ENCODE measurements at regions not wholly inside any gene's neighbourhood (a gene's known extent, or its start where the extent isn't known, plus 50 kb on each side); places are given as distances from the start of the nearest gene placed in this dataset.
"Not testable (repeated sequence)": the region's sequence is repeated elsewhere in the genome, so short reads cannot be mapped to it uniquely, and the experiment has no call there.

DNA sequence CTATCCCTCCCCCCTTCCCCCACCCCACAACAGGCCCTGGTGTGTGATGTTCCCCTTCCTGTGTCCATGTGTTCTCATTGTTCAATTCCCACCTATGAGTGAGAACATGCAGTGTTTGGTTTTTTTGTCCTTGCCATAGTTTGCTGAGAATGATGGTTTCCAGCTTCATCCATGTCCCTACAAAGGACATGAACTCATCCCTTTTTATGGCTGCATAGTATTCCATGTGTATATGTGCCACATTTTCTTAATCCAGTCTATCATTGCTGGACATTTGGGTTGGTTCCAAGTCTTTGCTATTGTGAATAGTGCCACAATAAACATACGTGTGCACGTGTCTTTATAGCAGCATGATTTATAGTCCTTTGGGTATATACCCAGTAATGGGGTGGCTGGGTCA is 52.3 kb upstream of the MAN1A2 start:
- in situ Hi-C loops (cut with HindIII; ENCODE audit: low pct_unique_long_range_greater_than_20kb, low sequenced_read_pairs); DNase-seq (ENCODE audit: low read depth in 1 of 2, low spot score in 1 of 2): not testable (repeated sequence)

DNA sequence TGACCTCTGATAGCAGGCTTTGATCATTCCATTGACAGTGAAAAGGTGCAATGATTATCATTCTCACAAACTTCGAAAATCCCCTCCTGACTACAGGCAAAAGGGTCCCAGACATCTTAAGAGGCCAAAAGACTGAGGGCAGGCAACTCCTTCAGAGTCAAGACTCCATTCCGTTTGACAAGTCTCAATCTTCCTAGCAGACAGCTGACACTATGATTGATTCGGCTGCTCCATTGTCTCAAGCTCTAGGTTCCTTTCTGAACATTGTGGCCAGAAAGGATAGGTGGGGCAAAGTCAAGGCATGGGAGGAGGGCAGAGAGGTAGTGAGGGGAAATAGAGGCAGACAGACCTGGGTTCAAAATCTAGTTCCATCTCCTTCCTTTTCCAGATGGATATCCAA is 53.7 kb upstream of the MAN1A2 start:
- in situ Hi-C loops (cut with HindIII; ENCODE audit: low pct_unique_long_range_greater_than_20kb, low sequenced_read_pairs): no loop called here
- no peak for TF ChIP-seq JUND (IDR thresholded peaks at IDR 0.05; ENCODE audit: low read depth)
- no peak for DNase-seq (ENCODE audit: low read depth in 1 of 2, low spot score in 1 of 2)

DNA sequence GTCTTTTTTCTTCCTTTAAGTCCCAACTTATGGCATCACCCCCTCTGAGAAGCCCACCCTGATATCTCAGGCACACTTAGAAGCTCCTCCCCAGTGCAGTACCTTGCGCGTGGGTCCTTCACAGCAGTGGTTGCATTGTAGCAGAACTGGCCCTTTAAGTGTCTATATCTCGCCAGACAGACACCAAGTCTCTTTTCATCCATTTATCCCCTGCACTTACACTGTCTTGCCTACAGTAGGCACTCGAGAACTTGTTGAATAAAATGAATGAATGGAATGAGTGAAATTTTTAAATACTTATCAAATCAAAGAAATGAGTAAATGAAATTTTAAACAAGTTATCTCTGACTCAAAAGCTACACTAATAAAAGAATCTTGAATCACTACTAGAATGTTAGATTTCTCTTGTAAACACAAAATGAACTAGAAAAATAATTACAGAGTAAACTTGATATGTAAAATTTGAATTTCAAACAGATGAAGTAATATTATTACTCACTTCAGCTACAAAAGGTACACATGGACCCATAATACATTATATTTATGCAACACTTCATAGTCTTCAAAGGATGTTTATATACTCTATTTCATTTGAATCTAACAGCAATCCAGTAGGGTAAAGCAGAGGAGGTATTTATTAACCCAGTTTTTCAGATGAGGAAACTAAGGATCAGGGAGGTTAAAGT is 54.7 kb upstream of the MAN1A2 start:
- no peak for TF ChIP-seq JUND (IDR thresholded peaks at IDR 0.05; ENCODE audit: low read depth)
- in situ Hi-C loops (cut with HindIII; ENCODE audit: low pct_unique_long_range_greater_than_20kb, low sequenced_read_pairs): no loop called here
- peak; percentile 11 to 58 for DNase-seq (ENCODE audit: low read depth in 1 of 2, low spot score in 1 of 2)

DNA sequence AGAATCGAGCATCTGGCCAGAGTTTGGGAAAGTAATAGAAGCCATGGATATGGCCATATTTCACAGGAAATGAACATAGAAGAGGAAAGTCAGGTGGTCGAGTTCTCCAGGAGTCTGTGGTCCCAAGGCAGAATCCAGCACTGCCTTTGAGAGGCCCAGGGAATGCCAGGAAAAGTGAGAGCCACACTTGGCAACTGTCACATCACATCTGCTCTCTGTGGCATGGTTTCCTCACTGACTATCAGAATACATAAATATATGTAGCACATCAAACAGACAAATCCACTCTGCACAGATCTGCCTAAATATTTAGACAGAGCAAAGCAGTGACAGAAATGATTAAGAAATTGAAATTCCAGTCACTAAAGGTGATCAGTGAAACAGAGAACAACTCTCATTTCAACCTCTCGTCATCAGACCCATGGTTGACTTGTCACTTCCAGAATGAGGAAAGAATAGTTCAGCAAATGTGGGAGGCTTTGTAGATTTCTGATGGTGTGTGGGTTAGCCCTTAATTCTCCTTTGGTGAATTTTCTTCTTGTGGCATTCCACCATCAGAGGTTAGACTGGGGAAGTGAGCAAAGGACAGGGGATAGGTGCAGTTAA is 58.8 kb upstream of the MAN1A2 start:
- TF ChIP-seq JUND (IDR thresholded peaks at IDR 0.05; ENCODE audit: low read depth): no peak
- in situ Hi-C loops (cut with HindIII; ENCODE audit: low pct_unique_long_range_greater_than_20kb, low sequenced_read_pairs): no loop called here
- no peak for DNase-seq (ENCODE audit: low read depth in 1 of 2, low spot score in 1 of 2)

DNA sequence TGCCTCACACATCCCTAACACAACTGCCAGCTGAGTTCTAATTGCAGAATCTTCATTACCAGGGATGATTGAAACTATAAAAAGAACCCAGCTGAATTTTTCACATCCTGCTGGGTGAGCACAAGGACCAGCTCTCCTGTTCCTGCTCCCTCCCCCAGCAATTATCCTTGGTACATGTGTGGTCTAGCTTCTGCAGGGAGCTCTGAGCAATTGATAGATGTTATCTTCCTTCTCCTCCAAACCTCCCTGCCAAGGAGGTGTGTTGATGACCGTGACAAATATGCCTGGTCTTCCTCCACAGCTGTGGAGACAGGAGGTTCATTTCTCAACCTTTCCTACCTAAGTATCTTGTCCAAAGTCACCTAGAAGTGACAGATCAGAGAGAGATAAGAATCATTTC is 65.3 kb upstream of the MAN1A2 start:
- no peak for DNase-seq (ENCODE audit: low read depth in 1 of 2, low spot score in 1 of 2)
- no peak for TF ChIP-seq JUND (IDR thresholded peaks at IDR 0.05; ENCODE audit: low read depth)
- in situ Hi-C loops (cut with HindIII; ENCODE audit: low pct_unique_long_range_greater_than_20kb, low sequenced_read_pairs): no loop called here

DNA sequence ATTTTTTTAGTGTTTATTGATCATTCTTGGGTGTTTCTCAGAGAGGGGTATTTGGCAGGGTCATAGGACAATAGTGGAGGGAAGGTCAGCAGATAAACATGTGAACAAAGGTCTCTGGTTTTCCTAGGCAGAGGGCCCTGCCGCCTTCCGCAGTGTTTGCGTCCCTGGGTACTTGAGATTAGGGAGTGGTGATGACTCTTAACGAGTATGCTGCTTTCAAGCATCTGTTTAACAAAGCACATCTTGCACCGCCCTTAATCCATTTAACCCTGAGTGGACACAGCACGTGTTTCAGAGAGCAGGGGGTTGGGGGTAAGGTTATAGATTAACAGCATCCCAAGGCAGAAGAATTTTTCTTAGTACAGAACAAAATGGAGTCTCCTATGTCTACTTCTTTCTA is 67.1 kb upstream of the MAN1A2 start:
- in situ Hi-C loops (cut with HindIII; ENCODE audit: low pct_unique_long_range_greater_than_20kb, low sequenced_read_pairs); DNase-seq (ENCODE audit: low read depth in 1 of 2, low spot score in 1 of 2): not testable (repeated sequence)

DNA sequence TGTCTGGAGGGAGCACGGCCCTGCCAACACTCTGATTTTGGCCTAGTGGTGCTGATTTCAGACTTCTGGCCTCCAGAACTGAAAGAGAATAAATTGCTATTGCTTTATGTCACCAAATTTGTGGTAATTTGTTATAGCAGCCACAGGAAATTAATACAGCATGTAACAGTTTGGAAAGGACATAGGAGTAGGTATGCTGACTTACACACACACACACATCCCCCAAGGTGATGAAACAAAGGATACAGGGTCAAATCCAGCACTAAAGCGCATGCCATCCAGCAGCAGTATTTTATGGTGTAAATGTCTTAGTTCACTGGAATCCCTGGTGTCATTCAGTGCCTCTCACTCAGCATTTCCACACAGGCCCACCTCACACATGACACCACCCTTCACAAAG is 72.2 kb upstream of the MAN1A2 start:
- in situ Hi-C loops (cut with HindIII; ENCODE audit: low pct_unique_long_range_greater_than_20kb, low sequenced_read_pairs): no loop called here
- TF ChIP-seq JUND (IDR thresholded peaks at IDR 0.05; ENCODE audit: low read depth): no peak
- no peak for DNase-seq (ENCODE audit: low read depth in 1 of 2, low spot score in 1 of 2)

DNA sequence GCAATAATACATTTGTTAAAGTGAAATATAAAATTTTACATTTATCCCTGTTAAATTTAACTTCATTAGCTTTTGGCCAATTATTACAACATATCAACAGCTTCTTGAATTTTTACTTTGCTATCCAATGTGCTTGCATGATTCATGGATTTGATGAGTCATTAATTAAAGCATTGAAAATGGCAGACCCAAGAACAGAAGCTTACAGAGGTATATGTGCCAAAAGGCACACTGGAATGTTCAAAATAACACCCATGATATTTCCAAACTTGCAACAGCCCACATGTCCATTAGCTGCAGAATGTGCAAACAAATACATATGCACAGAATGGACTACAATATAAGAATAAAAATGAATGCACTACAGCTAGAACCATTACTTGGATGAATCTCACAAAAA is 76.4 kb upstream of the MAN1A2 start:
- TF ChIP-seq JUND (IDR thresholded peaks at IDR 0.05; ENCODE audit: low read depth): no peak
- in situ Hi-C loops (cut with HindIII; ENCODE audit: low pct_unique_long_range_greater_than_20kb, low sequenced_read_pairs): no loop called here
- no peak for DNase-seq (ENCODE audit: low read depth in 1 of 2, low spot score in 1 of 2)

DNA sequence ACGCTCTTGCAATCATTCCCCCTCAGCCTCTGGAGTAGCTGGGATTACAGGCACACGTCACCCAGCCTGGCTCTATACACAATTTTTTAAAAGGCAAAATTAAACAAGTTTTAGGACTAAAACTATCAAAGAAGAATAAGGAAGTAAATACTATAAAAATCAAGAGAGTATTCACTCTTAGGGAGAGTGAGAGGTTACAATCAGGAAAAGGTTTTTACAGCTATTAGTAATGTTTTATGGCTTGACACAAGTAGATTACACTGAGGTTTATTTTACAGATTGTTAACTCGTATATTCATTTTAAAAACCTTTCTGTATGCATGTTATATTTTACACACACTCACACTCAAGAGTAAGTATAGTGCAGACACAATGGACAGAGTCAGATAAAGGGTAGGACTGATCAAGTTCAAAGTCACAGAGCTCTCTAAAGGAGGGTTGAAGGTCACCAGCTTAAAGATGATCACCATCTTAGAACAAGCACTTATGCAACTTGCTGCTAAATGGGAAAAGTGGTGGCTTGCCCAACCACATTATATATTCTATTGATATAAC is 77.9 kb upstream of the MAN1A2 start:
- in situ Hi-C loops (cut with HindIII; ENCODE audit: low pct_unique_long_range_greater_than_20kb, low sequenced_read_pairs): no loop called here
- no peak for TF ChIP-seq JUND (IDR thresholded peaks at IDR 0.05; ENCODE audit: low read depth)
- DNase-seq (ENCODE audit: low read depth in 1 of 2, low spot score in 1 of 2): no peak

DNA sequence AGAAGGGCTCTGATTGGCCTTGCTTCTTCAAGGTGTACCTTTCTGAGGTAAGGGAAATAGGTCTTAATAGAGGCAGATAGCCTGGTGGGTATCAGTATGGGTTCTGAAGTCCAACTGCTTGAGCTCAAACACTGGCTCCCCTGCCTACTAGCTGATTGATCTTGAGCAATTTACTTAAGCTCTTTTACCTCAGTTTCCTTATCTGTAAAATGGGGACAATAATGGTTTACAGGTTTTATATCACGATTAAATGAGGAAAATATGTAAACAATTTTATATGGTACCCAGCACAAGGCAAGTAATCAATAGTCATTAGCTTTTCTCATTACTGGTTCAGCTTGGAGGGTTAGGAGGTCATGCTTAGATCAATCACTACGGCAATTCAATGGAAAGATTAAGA is 75.8 kb upstream of the VTCN1 start:
- no peak for DNase-seq (ENCODE audit: low read depth in 1 of 2, low spot score in 1 of 2)
- in situ Hi-C loops (cut with HindIII; ENCODE audit: low pct_unique_long_range_greater_than_20kb, low sequenced_read_pairs): no loop called here
- no peak for TF ChIP-seq JUND (IDR thresholded peaks at IDR 0.05; ENCODE audit: low read depth)

DNA sequence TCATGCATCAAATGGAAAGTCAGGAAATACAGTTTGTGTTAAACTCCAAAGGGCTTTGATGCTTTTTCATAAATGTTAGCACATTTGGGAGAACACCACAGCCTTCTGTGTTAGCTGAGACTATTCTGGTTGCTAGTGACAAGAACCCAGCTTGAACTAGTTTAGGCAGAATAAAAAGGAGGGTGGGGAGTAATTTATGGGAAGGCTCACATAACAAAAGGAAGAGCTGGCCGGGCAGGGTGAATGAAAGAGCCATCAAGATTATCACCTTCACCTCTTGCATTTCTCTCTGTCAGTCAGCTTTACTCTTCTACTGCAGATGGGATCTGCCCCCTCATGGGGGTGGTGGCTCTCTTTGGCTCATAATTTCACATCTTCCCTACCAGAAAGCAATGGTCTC is 75.4 kb upstream of the VTCN1 start:
- no peak for TF ChIP-seq JUND (IDR thresholded peaks at IDR 0.05; ENCODE audit: low read depth)
- no peak for DNase-seq (ENCODE audit: low read depth in 1 of 2, low spot score in 1 of 2)
- in situ Hi-C loops (cut with HindIII; ENCODE audit: low pct_unique_long_range_greater_than_20kb, low sequenced_read_pairs): no loop called here

DNA sequence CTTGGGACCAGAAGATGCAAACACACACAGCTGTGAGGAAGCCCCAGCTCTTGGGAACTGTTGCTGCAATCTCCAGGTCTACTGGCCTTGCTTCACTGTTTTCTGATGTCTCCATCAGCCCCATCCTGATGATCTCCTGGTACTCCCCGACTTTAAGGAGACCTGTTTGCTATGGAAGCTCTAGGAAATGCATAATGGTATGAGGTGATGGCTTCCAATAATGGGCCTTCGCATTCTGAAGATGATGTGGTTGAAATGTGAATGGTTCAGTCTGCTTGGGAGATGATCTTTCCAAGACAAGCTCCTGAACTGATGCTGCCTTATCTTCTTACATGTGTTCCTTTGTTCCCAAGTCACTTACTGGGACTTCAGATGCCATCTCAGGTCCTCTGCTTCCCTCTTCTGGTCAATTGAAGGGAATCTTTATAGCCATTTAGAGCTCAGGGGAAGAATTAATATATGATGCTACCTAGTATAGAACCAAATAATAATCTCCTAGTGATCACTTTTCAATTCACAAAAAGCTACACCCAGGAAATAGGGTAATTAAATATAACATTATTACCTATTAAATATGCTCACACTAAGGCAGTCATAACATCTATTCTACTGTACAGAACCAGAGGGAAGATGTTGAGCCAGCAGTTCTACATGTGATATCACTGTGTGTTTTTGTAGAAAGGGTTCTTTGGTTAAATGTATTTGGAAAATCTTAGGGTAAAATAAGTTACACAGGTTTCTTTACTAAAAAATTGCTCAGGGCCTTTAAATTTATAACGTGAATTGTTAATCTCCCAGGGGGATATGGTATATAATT is 73.9 kb upstream of the VTCN1 start:
- in situ Hi-C loops (cut with HindIII; ENCODE audit: low pct_unique_long_range_greater_than_20kb, low sequenced_read_pairs): no loop called here
- DNase-seq (ENCODE audit: low read depth in 1 of 2, low spot score in 1 of 2): peak; percentile 32 to 81
- TF ChIP-seq JUND (IDR thresholded peaks at IDR 0.05; ENCODE audit: low read depth): no peak

DNA sequence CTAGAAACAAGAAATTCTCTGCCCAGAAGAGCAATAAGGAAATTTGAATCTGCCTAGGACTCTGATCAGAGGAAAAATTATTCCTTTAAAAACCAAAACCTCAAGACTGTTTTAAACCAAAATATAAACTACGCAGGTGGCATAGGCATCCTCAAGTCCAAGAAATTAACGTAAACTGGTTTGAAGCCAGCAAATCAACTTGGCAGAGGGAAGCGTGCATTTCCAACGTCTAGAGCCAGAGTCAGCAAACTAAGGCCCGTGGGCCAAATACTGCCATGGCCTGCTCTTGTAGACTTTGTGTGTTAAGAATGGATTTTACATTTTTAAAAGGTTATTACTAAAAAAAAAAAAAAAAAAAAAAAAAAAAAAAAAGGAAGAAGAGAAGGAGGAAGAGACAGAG is 67.8 kb upstream of the VTCN1 start:
- DNase-seq (ENCODE audit: low read depth in 1 of 2, low spot score in 1 of 2): no peak
- in situ Hi-C loops (cut with HindIII; ENCODE audit: low pct_unique_long_range_greater_than_20kb, low sequenced_read_pairs): no loop called here
- no peak for TF ChIP-seq JUND (IDR thresholded peaks at IDR 0.05; ENCODE audit: low read depth)
